ENCODE measurements at regions not wholly inside any gene's neighbourhood (a gene's known extent, or its start where the extent isn't known, plus 50 kb on each side); places are given as distances from the start of the nearest gene placed in this dataset.

GRCh38 chr5:68002836-68003235, 212.7 kb upstream of the PIK3R1 start:
- TF ChIP-seq CTCF (IDR thresholded peaks at IDR 0.05) (no peak), POLR2A (IDR thresholded peaks at IDR 0.05; ENCODE audit: low read length) (no peak), FOSL2 (IDR thresholded peaks at IDR 0.05) (no peak), FOSL2 (CRISPR knock-in tag; IDR thresholded peaks at IDR 0.05) (no peak), RAD21 (conservative IDR thresholded peaks at IDR 0.05 in 1 of 2, IDR thresholded peaks at IDR 0.05 in 1 of 2) (no peak)
- TF ChIP-seq, protein P1, sequence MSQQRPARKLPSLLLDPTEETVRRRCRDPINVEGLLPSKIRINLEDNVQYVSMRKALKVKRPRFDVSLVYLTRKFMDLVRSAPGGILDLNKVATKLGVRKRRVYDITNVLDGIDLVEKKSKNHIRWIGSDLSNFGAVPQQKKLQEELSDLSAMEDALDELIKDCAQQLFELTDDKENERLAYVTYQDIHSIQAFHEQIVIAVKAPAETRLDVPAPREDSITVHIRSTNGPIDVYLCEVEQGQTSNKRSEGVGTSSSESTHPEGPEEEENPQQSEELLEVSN (IDR thresholded peaks at IDR 0.05; ENCODE audit: borderline replicate concordance, low read depth) = no peak
